ENCODE measurements at regions not wholly inside any gene's neighbourhood (a gene's known extent, or its start where the extent isn't known, plus 50 kb on each side); places are given as distances from the start of the nearest gene placed in this dataset.

GRCh38 chr14:49992448-49992847, 99.6 kb downstream of the ARF6 start:
- H3K36me3 ChIP-seq (ENCODE audit: control insufficient read depth, insufficient read depth, low read length), result no peaks in the 10 kb centered on the region
- no peak overlapping the region for H3K27ac ChIP-seq (ENCODE audit: low read depth, low read length)
- peaks cover 2% of the 10 kb centered on the region for H3K27me3 Mint-ChIP-seq (ENCODE audit: insufficient read depth)
- H3K9ac ChIP-seq (ENCODE audit: extremely low read depth, low read length, poor library complexity, severe bottlenecking), result no peak overlapping the region
- peaks cover 7% of the 10 kb centered on the region for H3K4me1 Mint-ChIP-seq
- H3K9me3 Mint-ChIP-seq, result no peaks in the 10 kb centered on the region
- H3K9me3 ChIP-seq (ENCODE audit: control insufficient read depth, low read length), result no peaks in the 10 kb centered on the region
- no peaks in the 10 kb centered on the region for H3K36me3 Mint-ChIP-seq (ENCODE audit: low read depth)
- no peak for TF ChIP-seq CTCF (conservative IDR thresholded peaks at IDR 0.05)
- no peak overlapping the region for H3K4me3 Mint-ChIP-seq
- no peak overlapping the region for H3K27ac Mint-ChIP-seq
- H3K4me1 ChIP-seq (ENCODE audit: control insufficient read depth, insufficient read depth, low read length), result no peaks in the 10 kb centered on the region
- H3K4me3 ChIP-seq (ENCODE audit: low read length), result no peak overlapping the region
- 90 to 97% methylated on average over 3 to 4 of the region's 4 CpGs for WGBS, 2 experiments (ENCODE audit: insufficient coverage in 1 of 2, insufficient read length in 1 of 2)
- DNase-seq, result no peak
- H3K27me3 ChIP-seq (ENCODE audit: control insufficient read depth, insufficient read depth, low read length, poor library complexity, severe bottlenecking), result no peaks in the 10 kb centered on the region

GRCh38 chr14:49992901-49993339, 100.0 kb downstream of the ARF6 start:
- Histone ChIP-seq H3K9ac (ENCODE audit: extremely low read depth, low read length, poor library complexity, severe bottlenecking) (no peak overlapping the region), H3K27ac (ENCODE audit: low read depth, low read length) (no peak overlapping the region), H3K27me3 (ENCODE audit: control insufficient read depth, insufficient read depth, low read length, poor library complexity, severe bottlenecking) (no peaks in the 10 kb centered on the region), H3K36me3 (ENCODE audit: control insufficient read depth, insufficient read depth, low read length) (no peaks in the 10 kb centered on the region), H3K4me1 (ENCODE audit: control insufficient read depth, insufficient read depth, low read length) (no peaks in the 10 kb centered on the region), H3K4me3 (ENCODE audit: low read length) (no peak overlapping the region), H3K9me3 (ENCODE audit: control insufficient read depth, low read length) (no peaks in the 10 kb centered on the region)
- no peak overlapping the region for H3K27ac Mint-ChIP-seq
- DNase-seq, result no peak
- TF ChIP-seq CTCF (conservative IDR thresholded peaks at IDR 0.05), result no peak
- peaks cover 2% of the 10 kb centered on the region for H3K27me3 Mint-ChIP-seq (ENCODE audit: insufficient read depth)
- no peak overlapping the region for H3K4me3 Mint-ChIP-seq
- H3K4me1 Mint-ChIP-seq, result peaks cover 7% of the 10 kb centered on the region
- 85 to 92% methylated on average over 5 to 6 of the region's 7 CpGs for WGBS, 2 experiments (ENCODE audit: insufficient coverage in 1 of 2, insufficient read length in 1 of 2)
- no peaks in the 10 kb centered on the region for H3K9me3 Mint-ChIP-seq
- H3K36me3 Mint-ChIP-seq (ENCODE audit: low read depth), result no peaks in the 10 kb centered on the region

GRCh38 chr14:49993565-49993964, 100.7 kb downstream of the ARF6 start:
- Mint-ChIP-seq H3K4me3 (no peak overlapping the region), H3K27me3 (ENCODE audit: insufficient read depth) (peaks cover 2% of the 10 kb centered on the region), H3K9me3 (no peaks in the 10 kb centered on the region), H3K4me1 (peaks cover 2% of the 10 kb centered on the region), H3K27ac (no peak overlapping the region), H3K36me3 (ENCODE audit: low read depth) (no peaks in the 10 kb centered on the region)
- Histone ChIP-seq H3K4me1 (ENCODE audit: control insufficient read depth, insufficient read depth, low read length) (no peaks in the 10 kb centered on the region), H3K36me3 (ENCODE audit: control insufficient read depth, insufficient read depth, low read length) (no peaks in the 10 kb centered on the region), H3K9me3 (ENCODE audit: control insufficient read depth, low read length) (no peaks in the 10 kb centered on the region), H3K27ac (ENCODE audit: low read depth, low read length) (no peak overlapping the region), H3K9ac (ENCODE audit: extremely low read depth, low read length, poor library complexity, severe bottlenecking) (no peak overlapping the region), H3K4me3 (ENCODE audit: low read length) (no peak overlapping the region), H3K27me3 (ENCODE audit: control insufficient read depth, insufficient read depth, low read length, poor library complexity, severe bottlenecking) (no peaks in the 10 kb centered on the region)
- no peak for DNase-seq
- 84 to 93% methylated on average over 3 to 9 of the region's 9 CpGs for WGBS, 2 experiments (ENCODE audit: insufficient coverage in 1 of 2, insufficient read length in 1 of 2)
- no peak for TF ChIP-seq CTCF (conservative IDR thresholded peaks at IDR 0.05)
